K562 (cell line): ENCODE measurements at regions not wholly inside any gene's neighbourhood (a gene's known extent, or its start where the extent isn't known, plus 50 kb on each side); places are given as distances from the start of the nearest gene placed in this dataset.

Experiments used
- ATAC-seq: fragments of 200-7000 bp; cut with Tn5 transposase; 3 replicates; pipeline ENCODE4 v1.9.1; 2020; ENCODE audit warnings: moderate library complexity
- BruUV-seq: library from RNA; stranded (reverse); fragments of 400-500 nt; replicated peaks from 2 replicates; lab custom pipeline; 2021; lab: Mats Ljungman, UMichigan
- CTCF ChIA-PET: fragments of 300-600 bp; formaldehyde crosslinking; extraction: SDS; loops from one replicate; lab custom pipeline; 2021; ENCODE audit warnings: low intra/inter-chr PET ratio; lab: Yijun Ruan, JAX
- POLR2A ChIA-PET: fragments of 300-600, 350-650 bp; sonication (Branson Sonifier 250); formaldehyde crosslinking; extraction: SDS; loops from one replicate; lab custom pipeline; 2021; ENCODE audit warnings: antibody characterized with exemption, inconsistent platforms; lab: Yijun Ruan, JAX
- DNase-seq, 4 experiments: peaks; one replicate each; pipeline versions ENCODE4 v3.0.0 to v3.0.0-alpha.2; 2011 to 2018; ENCODE audit warnings: low spot score in 3 of 4, mixed read lengths in 3 of 4; ENCODE audit errors: extremely low read depth in 1 of 4
- FAIRE-seq: peaks from 2 replicates; lab custom pipeline; 2011; peaks lifted over from hg19 to GRCh38; lab: Jason Lieb, UNC
- H2AFZ ChIP-seq: 2 replicates; pipeline ENCODE4 v1.6.0; 2011; ENCODE audit warnings: low read depth, low read length, control low read depth, inconsistent platforms
- H3K27ac ChIP-seq: fragments of 200-600 bp; 3 replicates; pipeline ENCODE4 v1.8.0; 2011; ENCODE audit warnings: low read depth, mild to moderate bottlenecking, control low read depth, inconsistent platforms, low read length, moderate library complexity, mixed read lengths; ENCODE audit errors: extremely low read depth
- H3K27me3 ChIP-seq, 2 experiments: fragments of 300-600 bp in 1 of 2; 2 replicates in 1 of 2; 3 replicates in 1 of 2; pipeline versions ENCODE4 v1.6.0 to v1.8.0; 2011; ENCODE audit warnings: inconsistent platforms in 2 of 2, low read length in 2 of 2, mild to moderate bottlenecking in 1 of 2, mixed read lengths in 1 of 2, moderate library complexity in 1 of 2; ENCODE audit not compliant: control insufficient read depth in 2 of 2, insufficient read depth in 2 of 2
- H3K36me3 ChIP-seq: fragments of 300-600 bp; 3 replicates; pipeline ENCODE4 v1.8.0; 2011; ENCODE audit warnings: mild to moderate bottlenecking, low read length, inconsistent platforms; ENCODE audit not compliant: control insufficient read depth, insufficient read depth
- H3K4me1 ChIP-seq, 2 experiments: fragments of 200-600 bp in 1 of 2; replicated peaks in 1 of 2; 2 replicates in 1 of 2; 3 replicates in 1 of 2; pipeline versions ENCODE4 v1.5.1 to v1.8.0; 2011; ENCODE audit warnings: inconsistent platforms in 2 of 2, low read length in 2 of 2, mild to moderate bottlenecking in 1 of 2, mixed read lengths in 1 of 2, moderate library complexity in 1 of 2; ENCODE audit not compliant: control insufficient read depth in 2 of 2, insufficient read depth in 2 of 2
- H3K4me2 ChIP-seq: 2 replicates; pipeline ENCODE4 v1.6.1; 2011; ENCODE audit warnings: low read length, control low read depth, inconsistent platforms, mixed read lengths; ENCODE audit not compliant: insufficient read depth
- H3K4me3 ChIP-seq: fragments of 200-600 bp; sonication (generic), shearing (Covaris generic); 2 replicates; pipeline ENCODE4 v1.5.1; 2016; ENCODE audit warnings: control low read depth, inconsistent platforms
- H3K79me2 ChIP-seq: fragments of 200-600 bp; 3 replicates; pipeline ENCODE4 v1.8.0; 2011; ENCODE audit warnings: low read length, inconsistent platforms; ENCODE audit not compliant: control insufficient read depth, insufficient read depth
- H3K9ac ChIP-seq, 2 experiments: 2 replicates each; pipeline versions ENCODE4 v1.6.0 to v1.6.1; 2011; ENCODE audit warnings: low read depth in 2 of 2, low read length in 2 of 2, control low read depth in 1 of 2, inconsistent platforms in 1 of 2, mild to moderate bottlenecking in 1 of 2, mixed read lengths in 1 of 2; ENCODE audit not compliant: insufficient read depth in 1 of 2
- H3K9me1 ChIP-seq: one replicate; pipeline ENCODE4 v1.6.0; 2011; ENCODE audit warnings: inconsistent platforms, mild to moderate bottlenecking, low read length, moderate library complexity; ENCODE audit not compliant: control insufficient read depth, insufficient read depth
- H3K9me3 ChIP-seq: replicated peaks from 2 replicates; pipeline ENCODE4 v1.5.1; 2011; ENCODE audit warnings: low read depth, low read length, inconsistent platforms; ENCODE audit not compliant: control insufficient read depth, insufficient read depth
- H4K20me1 ChIP-seq: replicated peaks from 2 replicates; pipeline ENCODE4 v1.6.1; 2011; ENCODE audit warnings: low read length, inconsistent platforms, mixed read lengths; ENCODE audit not compliant: control insufficient read depth, insufficient read depth
- ARHGAP35 ChIP-seq: fragments of 450-650 bp; IDR thresholded peaks from 2 replicates; pipeline ENCODE4 v1.6.1; 2018; ENCODE audit not compliant: partially characterized antibody
- BRCA1 ChIP-seq, 2 experiments: fragments of 450-650 bp in 1 of 2; sonication (generic) in 1 of 2; formaldehyde crosslinking in 1 of 2; IDR thresholded peaks; 2 replicates each; pipeline versions ENCODE4 v1.5.0 to v1.6.1; 2017 to 2020; ENCODE audit warnings: mild to moderate bottlenecking in 1 of 2, missing genetic modification reagents in 1 of 2
- CEBPB ChIP-seq: fragments of 450-650 bp; IDR thresholded peaks from 2 replicates; pipeline ENCODE4 v1.6.1; 2016; ENCODE audit warnings: missing genetic modification characterization, missing compliant biosample characterization
- ERF ChIP-seq: fragments of 450-650 bp; formaldehyde crosslinking; IDR thresholded peaks from 2 replicates; pipeline ENCODE4 v1.4.0; 2020; ENCODE audit warnings: mild to moderate bottlenecking, mixed read lengths
- ETV6 ChIP-seq, 3 experiments: fragments of 150-350 bp in 1 of 3; sonication (generic) in 1 of 3; formaldehyde crosslinking in 1 of 3; IDR thresholded peaks; 2 replicates each; pipeline versions ENCODE4 v1.6.1 to v1.8.0; 2014 to 2022; ENCODE audit warnings: borderline replicate concordance in 2 of 3, low read depth in 2 of 3, antibody characterized with exemption in 1 of 3, low read length in 1 of 3, mild to moderate bottlenecking in 1 of 3, missing genetic modification reagents in 1 of 3
- GTF2F1 ChIP-seq: IDR thresholded peaks from 2 replicates; pipeline ENCODE4 v1.6.1; 2011; ENCODE audit warnings: low read depth, low read length, improper control_type of control experiment
- NFRKB ChIP-seq: fragments of 450-650 bp; IDR thresholded peaks from 2 replicates; pipeline ENCODE4 v1.6.1; 2016; ENCODE audit warnings: low read depth
- POLR2A ChIP-seq: fragments of 450-650 bp; conservative IDR thresholded peaks from 2 replicates; pipeline ENCODE4 v1.6.1; 2016
- SNRNP70 ChIP-seq: fragments of 200-400 bp; formaldehyde crosslinking; optimal IDR thresholded peaks from 2 replicates; pipeline ENCODE3; 2017; ENCODE audit warnings: low read depth, low read length
- TRIM24 ChIP-seq, 2 experiments: fragments of 450-650 bp; IDR thresholded peaks; 2 replicates each; pipeline ENCODE4 v1.6.1; 2016
- USF1 ChIP-seq: sonication (generic); formaldehyde crosslinking; IDR thresholded peaks from 2 replicates; pipeline ENCODE4 v1.9.0; 2022; ENCODE audit warnings: mild to moderate bottlenecking, missing genetic modification reagents
- YBX1 ChIP-seq: fragments of 450-650 bp; IDR thresholded peaks from 2 replicates; pipeline ENCODE4 v1.7.1; 2016; ENCODE audit warnings: mild to moderate bottlenecking
- ZNF239 ChIP-seq: fragments of 250-450 bp; sonication (Bioruptor Pico); IDR thresholded peaks from 2 replicates; pipeline ENCODE4 v1.4.0; 2020; ENCODE audit warnings: mild to moderate bottlenecking
- ZNF644 ChIP-seq: fragments of 200-800 bp; sonication (Bioruptor generic); IDR thresholded peaks from 2 replicates; pipeline ENCODE4 v1.6.1; 2016; ENCODE audit warnings: low read depth, missing genetic modification characterization, missing compliant biosample characterization
- ZNF764 ChIP-seq: fragments of 250-450 bp; sonication (Bioruptor Pico); IDR thresholded peaks from 2 replicates; pipeline ENCODE4 v1.4.0; 2020; ENCODE audit warnings: low read depth, mild to moderate bottlenecking, moderate library complexity
- ZSCAN29 ChIP-seq: fragments of 450-650 bp; IDR thresholded peaks from 2 replicates; pipeline ENCODE4 v1.6.1; 2017
- WGBS: fragments of 100-300 bp; shearing (Covaris generic); methylation state at CpG from one replicate; pipeline ENCODE4 v1.1.6; 2016; ENCODE audit warnings: low coverage, mixed read lengths; ENCODE audit not compliant: insufficient coverage; ENCODE audit errors: missing lambda C conversion rate; 5-methylcytosine and 5-hydroxymethylcytosine counted together
- in situ Hi-C: fragments of 300-500 bp; cut with MboI; formaldehyde crosslinking; loops from 4 replicates; pipeline ENCODE4 v1.15.0; 2018; ENCODE audit warnings: inconsistent platforms, mixed read lengths
- intact Hi-C: fragments of 100-400 bp; cut with micrococcal nuclease; formaldehyde crosslinking; loops from 2 replicates; pipeline ENCODE4 v1.14.2; 2022
- TF ChIP-seq, protein P1 (sequence below): IDR thresholded peaks from 3 replicates; pipeline ENCODE4 v1.6.1; 2011; ENCODE audit warnings: borderline replicate concordance, mild to moderate bottlenecking; ENCODE audit not compliant: insufficient read length, insufficient read depth
- TF ChIP-seq, protein P2 (sequence below): IDR thresholded peaks from 2 replicates; pipeline ENCODE4 v1.6.1; 2016; ENCODE audit warnings: missing genetic modification characterization, missing compliant biosample characterization
- TF ChIP-seq, protein P3 (sequence below): fragments of 450-650 bp; formaldehyde crosslinking; IDR thresholded peaks from 2 replicates; pipeline ENCODE4 v1.4.0; 2022; ENCODE audit warnings: missing genetic modification characterization
- TF ChIP-seq, protein P4 (sequence below): fragments of 250-450 bp; sonication (Bioruptor Pico); IDR thresholded peaks from 2 replicates; pipeline ENCODE4 v1.6.1; 2021; ENCODE audit warnings: mild to moderate bottlenecking

DNA sequence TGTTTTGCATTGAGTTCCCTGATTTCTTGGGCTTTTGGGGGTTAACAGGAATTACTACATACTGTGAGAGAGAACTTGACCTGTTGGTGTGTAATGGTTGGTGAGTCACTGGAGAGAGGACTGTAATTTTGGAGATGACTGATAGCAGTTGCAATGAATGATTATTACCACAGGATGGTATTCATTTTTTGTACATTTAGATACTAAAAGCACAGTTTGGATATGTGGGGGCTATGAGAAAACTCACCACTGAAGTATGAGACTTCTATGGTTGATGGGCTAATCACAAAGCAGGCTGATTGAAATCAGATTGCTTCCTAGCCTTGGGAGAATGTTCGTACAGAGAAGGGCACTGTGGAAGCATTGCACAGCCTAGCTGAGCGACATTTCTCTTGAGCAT, 1571.3 kb upstream of the PRMT6 start:
- Histone ChIP-seq H3K27ac (no peak overlapping the region), H3K9ac (no peak overlapping the region), H3K4me2 (no peak overlapping the region), H3K79me2 (no peaks in the 10 kb centered on the region), H3K9me3 (no peaks in the 10 kb centered on the region), H2AFZ (no peak overlapping the region), H3K27me3 (no peaks in the 10 kb centered on the region), H3K4me1 (no peaks in the 10 kb centered on the region), H3K36me3 (no peaks in the 10 kb centered on the region), H4K20me1 (no peaks in the 10 kb centered on the region), H3K9me1 (no peaks in the 10 kb centered on the region), H3K4me3 (no peak overlapping the region)
- 0% methylated on average over 2 of the region's 2 CpGs for WGBS
- FAIRE-seq (no peak), ATAC-seq (no peak), DNase-seq (no peak)
- TF ChIP-seq ARHGAP35 (no peak), ZNF239 (CRISPR knock-in tag) (no peak), GTF2F1 (no peak), ZSCAN29 (no peak), NFRKB (no peak), ETV6 (IDR thresholded peaks at IDR 0.05; ENCODE audit: borderline replicate concordance in 1 of 2, low read depth in 2 of 2, low read length in 1 of 2) (no peak), ETV6 (CRISPR knock-in tag; IDR thresholded peaks at IDR 0.05; ENCODE audit: borderline replicate concordance) (no peak), USF1 (CRISPR knock-in tag) (no peak), TRIM24 (IDR thresholded peaks at IDR 0.05) (no peak), ZNF644 (tag) (no peak), CEBPB (tag) (no peak), POLR2A (no peak), YBX1 (no peak), BRCA1 (IDR thresholded peaks at IDR 0.05) (no peak), BRCA1 (CRISPR knock-in tag; IDR thresholded peaks at IDR 0.05) (no peak), ERF (CRISPR knock-in tag) (no peak), SNRNP70 (no peak), ZNF764 (CRISPR knock-in tag) (no peak)
- TF ChIP-seq, protein P1, sequence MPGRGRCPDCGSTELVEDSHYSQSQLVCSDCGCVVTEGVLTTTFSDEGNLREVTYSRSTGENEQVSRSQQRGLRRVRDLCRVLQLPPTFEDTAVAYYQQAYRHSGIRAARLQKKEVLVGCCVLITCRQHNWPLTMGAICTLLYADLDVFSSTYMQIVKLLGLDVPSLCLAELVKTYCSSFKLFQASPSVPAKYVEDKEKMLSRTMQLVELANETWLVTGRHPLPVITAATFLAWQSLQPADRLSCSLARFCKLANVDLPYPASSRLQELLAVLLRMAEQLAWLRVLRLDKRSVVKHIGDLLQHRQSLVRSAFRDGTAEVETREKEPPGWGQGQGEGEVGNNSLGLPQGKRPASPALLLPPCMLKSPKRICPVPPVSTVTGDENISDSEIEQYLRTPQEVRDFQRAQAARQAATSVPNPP = no peak
- TF ChIP-seq, protein P2, sequence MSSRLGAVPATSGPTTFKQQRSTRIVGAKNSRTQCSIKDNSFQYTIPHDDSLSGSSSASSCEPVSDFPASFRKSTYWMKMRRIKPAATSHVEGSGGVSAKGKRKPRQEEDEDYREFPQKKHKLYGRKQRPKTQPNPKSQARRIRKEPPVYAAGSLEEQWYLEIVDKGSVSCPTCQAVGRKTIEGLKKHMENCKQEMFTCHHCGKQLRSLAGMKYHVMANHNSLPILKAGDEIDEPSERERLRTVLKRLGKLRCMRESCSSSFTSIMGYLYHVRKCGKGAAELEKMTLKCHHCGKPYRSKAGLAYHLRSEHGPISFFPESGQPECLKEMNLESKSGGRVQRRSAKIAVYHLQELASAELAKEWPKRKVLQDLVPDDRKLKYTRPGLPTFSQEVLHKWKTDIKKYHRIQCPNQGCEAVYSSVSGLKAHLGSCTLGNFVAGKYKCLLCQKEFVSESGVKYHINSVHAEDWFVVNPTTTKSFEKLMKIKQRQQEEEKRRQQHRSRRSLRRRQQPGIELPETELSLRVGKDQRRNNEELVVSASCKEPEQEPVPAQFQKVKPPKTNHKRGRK (tag) = no peak
- TF ChIP-seq, protein P3, sequence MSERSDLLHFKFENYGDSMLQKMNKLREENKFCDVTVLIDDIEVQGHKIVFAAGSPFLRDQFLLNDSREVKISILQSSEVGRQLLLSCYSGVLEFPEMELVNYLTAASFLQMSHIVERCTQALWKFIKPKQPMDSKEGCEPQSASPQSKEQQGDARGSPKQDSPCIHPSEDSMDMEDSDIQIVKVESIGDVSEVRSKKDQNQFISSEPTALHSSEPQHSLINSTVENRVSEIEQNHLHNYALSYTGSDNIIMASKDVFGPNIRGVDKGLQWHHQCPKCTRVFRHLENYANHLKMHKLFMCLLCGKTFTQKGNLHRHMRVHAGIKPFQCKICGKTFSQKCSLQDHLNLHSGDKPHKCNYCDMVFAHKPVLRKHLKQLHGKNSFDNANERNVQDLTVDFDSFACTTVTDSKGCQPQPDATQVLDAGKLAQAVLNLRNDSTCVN = no peak
- TF ChIP-seq, protein P4, sequence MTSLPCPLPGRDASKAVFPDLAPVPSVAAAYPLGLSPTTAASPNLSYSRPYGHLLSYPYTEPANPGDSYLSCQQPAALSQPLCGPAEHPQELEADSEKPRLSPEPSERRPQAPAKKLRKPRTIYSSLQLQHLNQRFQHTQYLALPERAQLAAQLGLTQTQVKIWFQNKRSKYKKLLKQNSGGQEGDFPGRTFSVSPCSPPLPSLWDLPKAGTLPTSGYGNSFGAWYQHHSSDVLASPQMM = no peak
- POLR2A ChIA-PET = no interaction called here
- BruUV-seq = no TSS peak
- CTCF ChIA-PET = no interaction called here
- in situ Hi-C loops (no loop called here), intact Hi-C loops (no loop called here)
